Frontal cortex (tissue), 3 donors: ENCODE measurements at regions not wholly inside any gene's neighbourhood (a gene's known extent, or its start where the extent isn't known, plus 50 kb on each side); places are given as distances from the start of the nearest gene placed in this dataset.
A peak's percentile ranks its signal among the peaks of the same experiment; 100 is the strongest.
"Not testable (repeated sequence)": the region's sequence is repeated elsewhere in the genome, so short reads cannot be mapped to it uniquely, and the experiment has no call there.

Source experiments
- DNase-seq, 2 donors: peaks; one replicate each; pipeline ENCODE4 v3.0.0; 2012; ENCODE audit warnings: low spot score in 2 of 2
- FAIRE-seq: peaks from 2 replicates; lab custom pipeline; 2012; peaks lifted over from hg19 to GRCh38; lab: Jason Lieb, UNC
- donor health status: control.
- donor health status: control.
- donor health status: control.

DNA sequence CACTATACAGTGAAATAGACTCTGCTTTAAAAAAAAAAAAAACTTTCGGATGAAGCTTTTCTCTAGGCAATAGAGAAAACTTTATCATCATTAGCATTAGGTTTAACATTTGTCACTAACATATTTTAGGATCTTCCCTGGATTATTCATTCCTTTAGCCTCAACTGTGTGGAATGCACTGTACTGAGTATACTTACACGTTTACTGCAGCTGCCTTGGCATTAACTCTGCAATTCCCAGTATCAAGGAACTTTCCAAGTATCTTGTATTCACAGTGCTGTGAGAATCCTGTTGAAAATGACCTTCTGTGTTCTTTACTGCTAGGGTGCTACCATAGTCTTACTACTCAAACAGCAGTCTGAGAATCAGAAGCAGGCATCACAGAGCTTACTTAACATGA lies 328.2 kb upstream of the COL3A1 start:
- FAIRE-seq (no peak), DNase-seq (no peak)

DNA sequence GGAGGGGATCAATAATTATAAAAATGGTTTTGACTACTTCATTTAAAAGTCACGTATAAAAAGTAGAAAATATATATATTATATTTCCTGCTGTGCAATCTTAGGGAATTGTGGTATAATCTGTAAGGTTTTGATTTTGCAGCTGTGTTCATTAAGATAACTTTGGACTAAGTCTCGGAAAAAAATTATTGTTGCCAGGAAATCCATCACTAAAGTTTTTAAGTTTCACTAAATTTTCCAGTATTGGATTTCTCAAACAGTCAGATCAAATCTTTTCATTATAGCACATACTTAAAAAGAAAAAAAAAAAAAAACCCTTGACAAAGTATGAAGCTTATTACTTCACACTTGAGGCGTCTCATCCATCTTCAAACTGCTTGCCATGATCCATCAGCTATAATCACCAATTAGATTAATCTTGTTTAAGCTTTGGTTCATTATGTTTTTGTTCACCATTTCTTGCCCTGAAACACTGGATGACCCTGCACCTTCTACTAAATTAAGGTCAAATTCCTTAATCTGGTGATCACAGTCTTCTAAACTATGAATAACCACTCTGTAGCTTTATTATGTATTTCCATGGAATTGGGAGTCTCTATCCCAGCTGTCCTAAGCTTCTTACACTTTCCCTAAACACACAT lies 326.6 kb upstream of the COL3A1 start:
- DNase-seq = no peak
- peak; percentile 13 for FAIRE-seq

DNA sequence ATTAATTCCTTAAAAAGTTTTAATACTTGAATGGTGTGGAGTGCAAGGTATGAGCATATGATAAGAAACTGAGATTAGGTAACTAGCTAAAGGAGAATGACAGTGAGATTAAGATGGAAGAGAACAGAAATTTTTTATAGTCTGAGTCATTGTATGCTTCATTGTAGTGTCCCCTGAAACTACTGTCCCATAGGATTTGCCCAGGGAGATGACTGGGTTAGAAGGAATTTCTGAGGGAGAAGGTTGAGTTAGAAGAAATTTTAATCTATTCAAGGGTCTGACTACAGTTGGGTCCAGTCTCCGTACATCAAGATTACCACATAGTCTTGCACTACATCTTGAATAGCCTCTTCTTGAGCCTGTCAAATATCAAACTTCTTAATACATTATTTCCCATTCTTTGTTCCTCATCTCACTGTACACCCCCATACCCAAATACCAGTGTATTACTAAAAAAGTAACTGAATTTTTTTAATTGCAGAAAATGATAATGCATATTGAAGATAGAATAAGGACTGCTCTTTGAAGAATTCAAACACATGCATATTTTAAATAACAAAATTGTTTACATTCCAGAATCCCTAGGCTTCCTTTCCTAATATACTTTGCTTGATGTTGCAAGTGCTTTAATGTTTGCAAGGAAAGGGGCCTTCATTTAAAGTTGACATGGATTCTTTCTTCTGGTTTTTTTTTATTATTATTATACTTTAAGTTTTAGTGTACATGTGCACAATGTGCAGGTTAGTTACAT lies 314.3 kb upstream of the COL3A1 start:
- FAIRE-seq (no peak), DNase-seq (no peak)

DNA sequence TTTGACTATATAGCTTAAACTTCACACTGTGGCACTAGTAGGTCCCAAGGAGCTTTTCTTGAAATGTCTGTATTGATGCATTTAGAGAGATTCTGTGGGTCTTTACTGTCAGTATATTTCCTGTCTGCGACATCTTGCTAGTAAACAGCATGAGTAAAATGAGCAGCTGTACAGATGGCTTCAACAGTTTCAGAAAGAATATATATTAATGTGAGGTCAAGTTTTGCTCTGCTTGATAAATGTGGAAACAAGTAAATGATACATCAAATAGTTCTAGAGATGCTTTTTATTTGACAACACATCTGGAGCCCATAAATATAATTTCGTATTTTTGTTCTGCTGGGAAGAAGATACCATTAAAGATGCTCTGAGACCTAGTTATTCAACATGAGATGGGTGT lies 310.9 kb upstream of the COL3A1 start:
- no peak for DNase-seq
- no peak for FAIRE-seq

DNA sequence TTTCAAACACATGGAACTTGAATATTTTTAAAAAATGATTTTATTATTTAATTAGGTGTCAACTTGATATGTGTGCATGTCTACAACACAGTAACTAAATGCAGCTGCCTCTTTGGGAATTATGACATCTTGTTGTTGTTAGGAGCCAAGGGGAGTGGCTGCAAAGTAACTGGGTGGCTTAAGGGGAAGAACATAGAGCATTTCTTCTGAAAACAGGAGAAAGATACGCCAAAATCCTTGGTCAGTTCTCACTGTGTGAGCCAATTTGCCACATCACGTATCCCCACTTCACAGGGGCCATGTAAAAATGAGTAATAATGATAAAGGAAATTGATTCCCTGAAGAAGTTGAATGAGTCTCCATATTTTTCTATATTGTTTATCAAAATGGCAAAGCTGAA lies 309.8 kb upstream of the COL3A1 start:
- DNase-seq (no peak), FAIRE-seq (no peak)

DNA sequence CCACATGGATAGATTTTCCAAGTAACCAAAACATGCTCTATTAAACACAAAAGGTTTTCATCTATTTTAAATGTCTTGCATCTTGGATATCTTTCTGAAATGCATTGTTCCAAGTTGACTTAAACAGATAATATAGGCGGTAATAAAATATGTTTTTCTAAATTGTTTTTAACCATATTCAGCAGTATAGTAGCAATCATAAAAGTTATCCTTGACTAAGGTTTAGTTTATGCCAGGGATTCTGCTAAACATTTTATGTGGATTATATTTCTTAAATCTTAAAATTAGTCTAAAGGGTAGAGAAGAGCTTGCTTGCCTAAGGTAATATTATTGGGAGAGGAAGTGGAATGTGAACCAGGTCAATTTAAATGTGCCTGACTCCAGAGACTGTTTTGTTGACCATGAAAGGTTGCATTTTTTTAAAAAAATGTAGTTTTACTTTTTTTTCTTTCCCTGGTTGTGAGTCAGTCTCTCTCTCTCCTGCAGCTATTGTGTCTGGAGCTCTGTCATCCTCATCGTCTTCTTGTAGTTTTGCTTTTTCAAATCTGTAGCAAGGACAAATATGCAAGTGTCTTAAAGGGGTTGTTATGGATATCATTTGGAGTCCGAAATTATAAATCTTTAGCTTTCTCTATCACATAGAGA lies 309.1 kb upstream of the COL3A1 start:
- DNase-seq = no peak
- no peak for FAIRE-seq

DNA sequence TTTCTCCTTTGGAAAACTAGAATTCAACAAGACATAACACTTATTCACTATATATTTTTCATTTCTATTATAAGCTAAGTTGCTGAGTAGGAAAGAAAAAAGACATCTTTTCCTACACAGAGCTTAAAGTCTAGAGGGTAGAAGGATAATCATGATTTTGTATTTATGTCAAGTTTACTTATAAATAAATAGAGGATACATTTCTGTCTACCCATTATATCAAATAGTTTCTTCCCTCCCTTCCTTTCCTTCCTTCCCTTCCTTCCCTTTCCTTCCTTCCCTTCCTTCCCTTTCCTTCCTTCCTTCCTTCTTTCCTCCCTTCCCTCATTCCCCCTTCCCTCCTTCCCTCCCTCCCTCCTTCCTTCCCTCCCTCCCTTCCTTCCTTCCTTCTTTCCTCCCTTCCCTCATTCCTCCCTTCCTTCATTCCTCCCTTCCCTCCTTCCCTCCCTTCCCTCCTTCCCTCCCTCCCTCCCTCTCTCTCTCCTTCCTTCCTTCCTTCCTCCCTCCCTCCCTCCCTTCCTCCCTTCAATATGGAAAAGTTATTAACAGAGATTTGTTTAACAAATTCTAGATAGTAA lies 308.4 kb upstream of the COL3A1 start:
- FAIRE-seq (no peak), DNase-seq (no peak)

DNA sequence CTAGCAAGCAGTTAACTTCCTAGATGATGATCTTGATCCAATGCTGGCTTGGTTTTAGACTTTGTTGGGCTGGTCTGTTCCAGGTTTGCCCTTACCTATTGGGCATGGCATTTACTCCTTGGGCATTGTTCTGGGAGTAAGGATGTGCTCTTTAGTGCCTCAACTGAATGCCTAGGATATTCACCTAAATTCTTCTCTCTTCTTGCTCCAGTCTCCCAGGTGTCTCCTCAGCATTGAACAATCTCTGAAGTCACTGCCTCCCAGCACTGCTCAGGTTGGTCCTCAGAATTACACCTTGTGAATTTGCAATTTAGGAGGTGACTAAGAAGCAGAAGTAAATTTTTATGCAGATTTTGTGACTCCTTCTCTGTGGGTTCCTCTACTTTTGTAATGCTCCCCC lies 307.7 kb upstream of the COL3A1 start:
- FAIRE-seq = no peak
- no peak for DNase-seq

DNA sequence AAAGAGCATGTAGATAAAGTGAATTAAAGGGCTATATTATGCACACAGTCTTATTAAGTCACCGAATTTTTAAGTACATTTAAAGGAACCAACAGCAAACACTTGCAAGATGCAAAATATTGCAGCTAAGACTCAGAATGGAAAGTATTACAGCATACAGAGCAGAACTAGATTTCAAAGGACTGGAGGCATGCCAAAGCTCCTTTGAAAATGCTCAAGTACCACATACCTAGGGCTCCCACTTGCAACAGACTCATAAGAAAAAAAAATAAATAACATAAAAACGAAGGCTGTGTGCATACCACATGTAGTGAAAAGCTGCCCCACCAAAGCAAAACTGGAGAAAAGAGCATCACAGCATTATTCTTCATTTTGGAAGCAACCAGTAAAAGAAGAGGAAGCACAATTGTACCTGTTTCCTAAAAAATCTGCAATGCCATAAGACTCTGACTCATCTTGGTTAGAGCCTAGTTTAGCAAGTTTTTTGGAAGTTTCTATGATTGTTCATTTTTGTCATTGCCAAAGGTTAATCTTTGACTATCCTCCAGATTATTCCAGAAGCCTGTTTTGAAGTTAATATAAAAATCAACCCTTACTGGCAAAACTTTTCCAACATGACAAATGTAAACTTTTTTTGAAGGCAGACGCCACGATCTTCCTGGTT lies 306.0 kb upstream of the COL3A1 start:
- DNase-seq = no peak
- no peak for FAIRE-seq

DNA sequence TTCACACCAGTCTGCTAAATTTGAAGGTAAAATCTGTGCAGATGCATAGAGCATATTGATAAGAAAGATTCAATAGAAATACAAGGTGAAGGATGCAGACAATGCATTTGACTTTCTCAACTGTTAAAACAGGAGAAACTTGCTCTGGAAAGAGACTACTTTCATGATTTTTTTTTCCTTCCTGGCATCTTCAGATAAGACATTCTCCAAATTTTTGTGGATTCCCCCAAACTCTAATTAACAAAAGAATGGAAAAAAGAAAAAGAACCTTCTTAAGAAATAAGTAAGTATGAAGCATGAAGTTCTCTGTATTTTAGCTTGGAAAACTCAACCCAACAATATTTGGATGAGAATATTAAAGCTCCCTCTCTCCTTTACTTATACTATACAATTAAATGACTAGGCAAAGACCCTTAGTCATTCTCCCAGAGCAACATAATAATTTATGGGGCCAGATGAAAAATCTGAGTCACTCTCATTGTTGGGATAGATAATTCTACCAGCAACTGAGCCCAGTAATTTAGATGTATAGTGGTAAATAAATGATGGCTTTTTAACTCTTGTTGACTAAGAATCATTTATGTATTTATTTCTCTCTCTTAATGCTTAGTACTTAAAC lies 298.7 kb upstream of the COL3A1 start:
- DNase-seq (no peak), FAIRE-seq (no peak)

DNA sequence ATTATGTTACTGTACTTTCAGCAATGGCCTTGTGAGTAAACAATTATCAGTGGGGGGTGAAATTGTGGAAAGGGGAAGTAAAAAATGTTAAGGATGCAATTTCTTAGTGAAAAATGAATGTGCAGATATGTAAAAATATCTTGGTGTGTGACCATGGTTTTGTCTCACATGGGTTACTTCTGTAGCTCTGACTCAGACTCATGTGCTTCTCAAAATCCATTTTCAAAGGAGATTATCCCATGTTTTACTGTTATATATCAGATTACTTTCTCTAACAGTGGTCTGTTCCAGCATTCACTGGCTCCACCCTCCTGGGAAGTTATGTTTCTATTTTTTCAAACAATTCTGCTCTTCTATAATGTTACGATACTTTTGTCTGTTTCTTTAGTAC lies 298.2 kb upstream of the COL3A1 start:
- DNase-seq = no peak
- no peak for FAIRE-seq

DNA sequence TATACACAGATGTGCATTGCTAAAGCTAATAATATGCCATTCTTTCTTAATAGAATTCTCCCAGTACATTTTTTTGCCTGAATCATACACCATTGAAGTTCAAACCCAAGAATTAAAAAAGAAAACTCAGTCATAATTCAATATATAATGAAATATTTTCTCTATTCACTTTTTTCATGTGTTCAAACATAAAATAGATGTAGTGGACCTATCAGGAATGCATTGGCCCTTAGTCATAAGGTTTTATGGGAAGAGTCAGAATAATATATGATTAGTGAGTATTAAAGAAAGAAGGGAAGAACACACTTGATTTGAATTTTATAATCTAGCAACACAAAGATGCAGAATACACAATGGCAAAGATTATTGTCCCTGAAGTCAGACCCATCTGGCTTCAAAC lies 297.0 kb upstream of the COL3A1 start:
- no peak for DNase-seq
- FAIRE-seq = no peak

DNA sequence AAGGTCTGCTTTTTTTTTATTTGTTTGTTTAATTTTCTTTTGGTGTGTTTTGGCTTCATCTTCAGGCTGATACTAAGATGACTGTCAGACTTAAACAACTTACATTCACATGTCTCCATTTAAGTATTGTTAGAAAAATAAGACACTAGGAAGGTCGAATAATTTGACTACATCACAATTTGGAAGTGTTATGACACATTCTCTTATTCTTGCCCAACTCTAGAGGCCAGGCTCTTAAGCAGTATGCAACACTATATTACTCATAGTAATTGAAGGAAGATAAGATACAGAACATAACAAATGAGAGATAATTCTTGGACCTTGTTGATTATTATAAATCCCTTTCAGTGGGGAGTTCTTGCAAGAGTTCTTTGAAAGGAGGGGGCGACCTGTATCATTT lies 295.3 kb upstream of the COL3A1 start:
- no peak for DNase-seq
- no peak for FAIRE-seq

DNA sequence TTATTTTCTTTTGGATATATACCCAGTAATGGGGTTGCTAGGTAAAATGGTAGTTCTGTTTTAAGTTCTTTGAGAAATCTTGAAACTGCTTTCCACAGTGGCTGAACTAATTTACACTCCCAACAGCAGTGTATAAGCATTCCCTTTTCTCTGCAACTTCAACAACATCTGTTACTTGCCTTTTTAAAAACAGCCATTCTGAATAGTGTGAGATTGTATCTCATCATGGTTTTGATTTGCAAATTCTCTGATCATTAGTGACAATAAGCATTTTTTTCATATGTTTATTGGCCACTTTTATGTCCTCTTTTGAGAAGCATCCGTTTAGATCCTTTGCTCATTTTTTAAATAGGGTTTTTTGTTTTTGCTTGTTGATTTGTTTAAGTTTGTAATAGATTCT lies 291.3 kb upstream of the COL3A1 start:
- FAIRE-seq = no peak
- no peak for DNase-seq

DNA sequence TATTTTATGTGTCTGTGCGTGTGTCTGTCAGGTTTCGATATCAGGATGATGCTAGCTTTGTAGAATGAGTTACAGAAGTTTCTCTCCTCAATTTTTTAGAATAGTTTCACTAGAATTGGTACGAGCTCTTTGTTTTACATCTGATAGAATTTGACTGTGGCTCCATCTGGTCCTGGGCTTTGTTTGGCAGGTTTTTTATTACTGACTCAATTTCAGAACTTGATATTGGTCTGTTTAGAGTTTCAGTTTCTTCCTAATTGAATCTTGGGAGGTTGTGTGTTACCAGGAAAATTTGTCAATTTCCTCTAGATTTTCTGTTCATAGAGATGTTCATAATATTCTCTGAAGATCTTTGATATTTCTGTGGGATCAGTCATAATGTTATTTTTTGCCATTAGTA lies 289.4 kb upstream of the COL3A1 start:
- FAIRE-seq (no peak), DNase-seq (no peak)

DNA sequence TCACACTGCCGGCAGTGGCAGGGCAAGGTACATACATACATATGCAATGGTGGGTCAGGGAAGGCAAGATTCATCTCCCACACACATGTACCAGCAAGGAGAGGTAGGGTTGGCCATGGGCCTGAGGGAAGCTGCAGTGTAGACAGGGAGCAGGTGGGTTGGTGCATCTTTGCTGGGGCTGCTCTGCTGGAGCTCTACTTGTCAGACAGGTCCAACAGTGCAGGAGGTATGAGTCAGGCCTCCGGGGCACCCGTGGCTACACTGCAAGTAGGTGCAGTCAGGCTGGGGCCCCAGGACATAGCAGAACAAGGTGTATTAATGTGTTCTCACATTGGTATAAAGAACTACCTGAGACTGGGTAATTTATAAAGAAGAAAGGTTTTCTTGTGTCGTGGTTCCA lies 281.1 kb upstream of the COL3A1 start:
- FAIRE-seq (no peak), DNase-seq (no peak)

DNA sequence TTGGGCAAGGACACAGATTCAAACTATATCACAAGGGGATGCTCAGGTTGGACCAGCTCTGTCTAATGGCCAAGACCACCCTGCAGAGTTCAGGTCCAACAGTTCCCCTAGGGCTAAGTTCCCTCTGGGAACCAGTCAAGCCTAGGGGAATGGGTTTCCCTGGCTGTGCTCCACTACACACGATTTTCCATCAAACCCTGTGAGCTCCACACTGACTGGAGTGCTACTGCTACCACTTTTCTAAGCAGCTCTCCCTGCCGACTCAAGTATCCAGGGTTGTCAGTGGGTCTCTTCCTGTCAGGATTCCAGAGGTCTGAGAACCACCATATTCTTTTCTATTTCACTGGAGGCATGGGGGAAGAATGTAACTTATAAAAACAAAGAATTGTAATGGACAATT lies 280.4 kb upstream of the COL3A1 start:
- FAIRE-seq = no peak

DNA sequence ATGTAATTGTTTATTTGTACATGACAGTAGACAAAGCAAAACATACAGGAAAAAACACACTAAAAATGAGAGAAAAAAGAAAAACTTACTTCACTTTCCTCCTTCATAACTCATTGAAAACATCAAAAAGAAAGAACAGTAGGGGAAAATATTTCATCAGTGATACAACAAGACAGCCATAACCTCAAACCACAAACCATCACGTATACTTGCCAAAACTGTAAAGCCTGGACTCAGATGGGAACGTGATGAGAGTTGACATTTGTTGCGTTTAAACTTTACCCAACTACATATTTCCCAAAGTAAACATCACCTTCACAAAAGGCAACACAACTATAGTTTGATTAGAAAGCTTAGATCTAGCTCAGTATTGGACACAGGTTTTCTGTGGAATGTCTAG lies 278.2 kb upstream of the COL3A1 start:
- DNase-seq (no peak), FAIRE-seq (no peak)

More for the DNA sequence above, 280.4 kb upstream of the COL3A1 start:
- no peak for DNase-seq

DNA sequence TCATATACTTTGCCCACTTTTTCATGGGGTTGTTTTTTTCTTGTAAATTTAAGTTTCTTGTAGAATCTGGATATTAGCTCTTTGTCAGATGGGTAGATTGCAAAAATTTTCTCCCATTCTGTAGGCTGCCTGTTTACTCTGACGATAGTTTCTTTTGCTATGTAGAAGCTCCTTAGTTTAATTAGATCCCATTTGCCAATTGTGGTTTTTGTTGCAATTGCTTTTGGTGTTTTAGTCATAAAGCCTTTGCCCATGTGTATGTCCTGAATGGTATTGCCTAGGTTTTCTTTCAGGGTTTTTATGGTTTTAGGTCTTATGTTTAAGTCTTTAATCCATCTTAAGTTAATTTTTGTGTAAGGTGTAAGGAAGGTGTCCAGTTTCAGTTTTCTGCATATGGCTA lies 276.0 kb upstream of the COL3A1 start:
- FAIRE-seq, DNase-seq: not testable (repeated sequence)

DNA sequence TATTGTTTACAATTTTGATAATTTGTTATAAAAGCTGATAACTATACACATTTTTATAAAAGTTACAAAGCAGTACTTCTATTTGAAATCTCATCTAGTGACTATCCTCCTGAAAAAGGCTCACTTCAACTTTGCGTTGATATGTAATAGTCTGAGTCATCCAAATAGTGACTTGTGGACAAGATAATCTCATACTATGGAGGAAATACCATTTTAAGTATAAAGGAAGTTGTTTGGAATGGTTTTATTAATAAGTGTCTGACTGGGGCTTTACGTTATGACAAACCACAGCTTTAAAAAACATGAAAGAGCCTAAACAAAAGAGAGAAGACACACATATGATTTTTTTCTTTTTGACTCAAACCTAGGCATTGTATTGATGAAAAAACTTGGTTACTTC lies 272.3 kb upstream of the COL3A1 start:
- DNase-seq (no peak), FAIRE-seq (no peak)
